Thyroid gland (tissue), 4 donors: ENCODE measurements at regions not wholly inside any gene's neighbourhood (a gene's known extent, or its start where the extent isn't known, plus 50 kb on each side); places are given as distances from the start of the nearest gene placed in this dataset.

Experiments used
- CTCF ChIP-seq, 6 experiments: fragments of 200-600 bp in 3 of 6; fragments of 450-650 bp in 3 of 6; sonication (generic) in 3 of 6; IDR thresholded peaks; one replicate each; pipeline ENCODE4 v1.5.1; 2016 to 2019; ENCODE audit warnings: antibody characterized with exemption in 6 of 6, mild to moderate bottlenecking in 2 of 6, inconsistent platforms in 1 of 6, moderate library complexity in 1 of 6
- POLR2A ChIP-seq, 2 donors: fragments of 450-650 bp; IDR thresholded peaks; one replicate each; pipeline ENCODE4 v1.6.1; 2017; ENCODE audit warnings: antibody characterized with exemption in 2 of 2, mild to moderate bottlenecking in 2 of 2, moderate library complexity in 1 of 2

DNA sequence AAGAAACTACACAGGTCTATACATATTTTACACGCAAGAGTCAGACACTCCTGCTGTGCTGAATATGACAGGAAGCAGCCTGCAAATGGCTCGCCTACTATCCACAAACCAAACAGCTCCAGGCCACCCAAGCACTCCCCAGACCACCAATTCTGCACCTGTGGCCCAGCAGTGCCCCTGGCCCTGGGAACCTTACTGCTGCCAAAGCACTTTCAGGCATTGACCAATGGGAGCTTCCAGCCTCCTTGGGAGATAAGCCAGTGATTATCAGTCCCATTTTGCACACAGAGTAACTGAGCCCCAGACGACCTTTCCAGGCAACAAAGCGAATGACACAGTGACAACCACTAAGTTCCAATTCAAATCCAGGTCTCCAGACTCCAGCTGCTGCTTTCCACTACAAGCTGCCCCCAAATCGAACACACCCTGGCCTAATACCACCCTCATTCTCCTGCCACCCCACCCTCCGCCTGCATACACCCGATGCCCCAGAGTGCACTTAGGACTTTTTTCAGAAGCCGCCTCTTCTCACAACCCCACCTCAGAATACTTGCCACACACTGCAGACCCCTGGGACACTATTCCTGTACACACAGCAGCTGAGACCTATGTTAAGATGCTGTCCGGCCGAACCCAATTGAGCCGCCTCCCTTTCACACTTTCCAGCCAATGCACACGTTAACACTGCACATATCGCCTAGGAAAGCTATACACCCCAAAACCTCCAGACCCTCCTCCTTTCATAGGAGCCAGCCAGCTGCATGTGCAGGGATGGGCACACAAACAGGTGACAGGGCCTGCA is 126.1 kb upstream of the PRMT8 start:
- TF ChIP-seq CTCF (IDR thresholded peaks at IDR 0.05) (no peak), POLR2A (IDR thresholded peaks at IDR 0.05) (no peak)
